AG04449 (cell line): ENCODE measurements at regions not wholly inside any gene's neighbourhood (a gene's known extent, or its start where the extent isn't known, plus 50 kb on each side); places are given as distances from the start of the nearest gene placed in this dataset.

ENCODE experiments used
- CTCF ChIA-PET: fragments of 350-600 bp; formaldehyde crosslinking; extraction: SDS; loops from one replicate; lab custom pipeline; 2021; ENCODE audit warnings: antibody characterized with exemption; lab: Yijun Ruan, JAX
- POLR2A ChIA-PET: fragments of 400-600, 350-600 bp; formaldehyde crosslinking; extraction: SDS; loops from one replicate; lab custom pipeline; 2020; ENCODE audit warnings: antibody characterized with exemption, inconsistent platforms; lab: Yijun Ruan, JAX
- DNase-seq: peaks from one replicate; pipeline ENCODE4 v3.0.0-alpha.2; 2010; ENCODE audit warnings: low read depth, low spot score
- H3K4me3 ChIP-seq: 2 replicates; pipeline ENCODE4 v1.5.1; 2011; ENCODE audit warnings: low read depth, mild to moderate bottlenecking, control low read depth, low read length
- CTCF ChIP-seq: IDR thresholded peaks from one replicate; pipeline ENCODE4 v1.5.1; 2011; ENCODE audit warnings: mild to moderate bottlenecking, moderate library complexity, low read length, control low read depth, inconsistent platforms; ENCODE audit not compliant: insufficient read depth; ENCODE audit errors: missing control alignments

- no peak for TF ChIP-seq CTCF
- H3K4me3 ChIP-seq = no peak overlapping the region
- CTCF ChIA-PET = no interaction called here
- DNase-seq = no peak
- POLR2A ChIA-PET = no interaction called here
Observed at GRCh38 chr3:72299321-72299802, 514.4 kb upstream of the PROK2 start.

- no peak overlapping the region for H3K4me3 ChIP-seq
- TF ChIP-seq CTCF = no peak
- ChIA-PET CTCF (no interaction called here), POLR2A (no interaction called here)
- DNase-seq = no peak
Observed at GRCh38 chr3:72298201-72299152, 513.5 kb upstream of the PROK2 start.

GRCh38 chr3:72297481-72297880, 512.5 kb upstream of the PROK2 start:
- no peak for DNase-seq
- no peak for TF ChIP-seq CTCF
- ChIA-PET POLR2A (no interaction called here), CTCF (no interaction called here)
- H3K4me3 ChIP-seq = no peak overlapping the region

- H3K4me3 ChIP-seq = no peak overlapping the region
- ChIA-PET CTCF (no interaction called here), POLR2A (no interaction called here)
- TF ChIP-seq CTCF = no peak
- no peak for DNase-seq
Observed at GRCh38 chr3:72296477-72297111, 511.6 kb upstream of the PROK2 start.

GRCh38 chr3:72295962-72296450, 511.1 kb upstream of the PROK2 start:
- ChIA-PET POLR2A (no interaction called here), CTCF (interaction anchor here (1.2 kb wide), 1 partner anchor 12 kb away, joined by 3 read pairs; no protein-coding TSS in a partner anchor)
- H3K4me3 ChIP-seq = no peak overlapping the region
- DNase-seq = no peak
- no peak for TF ChIP-seq CTCF
